GM21367 (cell line): ENCODE measurements at regions not wholly inside any gene's neighbourhood (a gene's known extent, or its start where the extent isn't known, plus 50 kb on each side); places are given as distances from the start of the nearest gene placed in this dataset.
"Not testable (repeated sequence)": the region's sequence is repeated elsewhere in the genome, so short reads cannot be mapped to it uniquely, and the experiment has no call there.

Source experiments
- ATAC-seq: cut with Tn5 transposase; IDR thresholded peaks from one replicate; pipeline ENCODE4 v1.9.1; 2021; ENCODE audit not compliant: unreplicated experiment

DNA sequence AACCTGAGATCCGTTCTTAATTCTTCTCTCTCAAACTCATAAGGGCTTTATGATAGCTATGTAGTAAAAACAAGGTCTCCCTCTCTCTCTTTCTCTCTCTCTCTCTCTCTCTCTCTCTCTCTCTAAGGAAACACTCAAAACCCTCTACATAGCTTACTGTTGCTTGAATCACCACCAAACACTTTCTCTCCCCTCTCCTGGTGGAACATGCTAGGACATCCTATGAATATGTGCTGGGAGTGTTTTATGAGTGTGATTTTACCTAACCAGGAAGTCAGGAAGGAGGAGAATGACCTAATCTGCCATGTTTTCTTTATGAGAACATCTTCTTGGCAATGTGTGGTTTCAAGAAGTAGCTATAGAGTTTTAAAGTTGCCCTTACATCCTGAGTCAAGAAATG lies 844.6 kb downstream of the TTLL7 start:
- not testable (repeated sequence) for ATAC-seq

DNA sequence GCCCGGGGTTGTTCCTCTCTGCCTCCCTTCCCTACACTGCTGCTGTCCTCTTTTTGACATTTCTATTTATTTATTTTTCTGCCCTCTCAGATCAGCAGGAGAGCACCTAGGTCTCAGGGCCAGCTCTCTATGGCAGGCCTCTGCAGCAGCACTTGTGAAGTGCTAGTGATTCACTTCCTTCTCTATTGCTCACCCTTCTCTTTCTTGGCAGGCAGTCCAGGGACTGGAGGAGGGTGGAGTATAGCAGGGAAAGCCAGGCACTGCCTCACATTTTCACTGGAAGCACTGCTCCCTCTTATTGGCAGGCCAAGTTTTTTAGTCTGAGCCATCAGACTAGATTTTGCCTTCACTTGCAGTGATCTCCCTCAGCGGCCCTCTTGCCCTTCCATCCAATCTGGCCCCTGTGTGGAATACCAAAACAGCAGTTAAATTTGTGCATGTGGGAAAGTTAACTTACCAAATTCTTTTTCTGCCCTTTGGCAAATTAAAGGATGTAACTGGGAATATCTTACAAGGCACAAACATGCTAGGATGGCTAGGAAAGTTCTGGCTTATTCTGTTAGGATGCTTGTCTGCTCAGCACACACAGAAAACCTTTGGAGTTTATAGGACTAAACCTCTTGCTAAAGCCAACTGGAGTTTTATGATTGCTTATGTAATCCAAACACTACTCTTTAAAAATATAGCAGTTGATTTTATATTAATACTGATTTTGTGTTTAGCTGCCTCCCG lies 847.6 kb downstream of the TTLL7 start:
- ATAC-seq = not testable (repeated sequence)

- ATAC-seq = not testable (repeated sequence)
Measured at GRCh38 chr1:83150479-83150878, 848.5 kb downstream of the TTLL7 start.

GRCh38 chr1:83145820-83146219 lies 853.1 kb downstream of the TTLL7 start:
- not testable (repeated sequence) for ATAC-seq

- not testable (repeated sequence) for ATAC-seq
Measured at GRCh38 chr1:83142802-83143201, 856.1 kb downstream of the TTLL7 start.

DNA sequence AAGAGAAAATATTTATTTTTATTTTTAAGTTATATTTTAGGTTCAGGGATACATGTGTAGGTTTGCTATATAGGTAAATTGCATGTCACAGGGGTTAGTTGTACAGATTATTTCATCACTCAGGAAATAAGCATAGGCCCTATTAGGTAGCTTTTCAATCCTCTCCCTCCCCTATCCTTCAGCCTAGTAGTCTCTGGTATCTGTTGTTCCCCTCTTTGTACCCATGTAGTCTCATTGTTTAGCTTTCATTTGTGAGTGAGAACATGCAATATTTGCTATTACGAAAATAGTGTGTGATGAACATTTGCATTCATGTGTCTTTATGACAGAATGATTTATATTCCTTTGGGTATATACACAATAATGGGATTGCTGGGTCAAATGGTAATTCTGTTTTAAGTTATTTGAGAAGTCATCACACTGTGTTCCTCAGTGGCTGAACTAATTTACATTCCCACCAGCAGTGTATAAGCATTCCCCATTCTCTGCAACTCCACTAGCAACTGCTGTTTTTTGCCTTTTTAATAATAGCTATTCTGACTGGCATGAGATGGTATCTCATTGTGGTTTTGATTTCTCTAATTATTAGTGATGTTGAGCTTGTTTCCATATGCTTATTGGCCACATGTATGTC lies 863.3 kb downstream of the TTLL7 start:
- ATAC-seq = not testable (repeated sequence)

DNA sequence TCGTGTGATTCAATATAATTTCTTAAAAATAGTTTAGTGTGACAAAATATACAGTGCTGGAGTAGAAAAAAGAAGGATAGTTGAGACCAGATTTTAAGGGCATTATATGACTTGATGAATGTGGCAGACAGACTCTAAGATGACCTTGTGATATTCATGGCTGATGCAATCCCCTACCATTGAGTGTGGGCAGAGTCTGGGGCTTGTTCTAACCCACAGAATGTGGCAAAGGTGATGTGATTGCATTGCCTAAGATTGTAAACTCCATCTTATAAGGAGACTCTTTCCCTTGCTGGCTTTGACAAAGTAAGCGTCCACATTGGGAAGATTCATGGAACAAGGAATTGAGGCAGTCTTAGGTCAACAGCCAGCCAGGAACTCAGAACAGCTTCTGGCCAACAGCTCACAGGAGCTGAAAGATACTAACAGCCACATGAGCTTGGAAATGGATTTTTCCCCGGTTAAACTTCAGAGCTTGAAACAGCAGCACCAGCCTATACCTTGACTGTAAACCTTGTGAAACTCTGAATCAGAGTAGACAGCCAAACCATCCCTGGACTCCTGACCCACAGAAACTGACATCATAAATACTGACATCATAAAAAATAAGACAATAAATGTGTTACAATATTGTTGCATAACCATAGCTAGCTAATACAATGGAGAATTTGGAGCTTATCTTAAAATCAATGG lies 864.5 kb downstream of the TTLL7 start:
- ATAC-seq = not testable (repeated sequence)

DNA sequence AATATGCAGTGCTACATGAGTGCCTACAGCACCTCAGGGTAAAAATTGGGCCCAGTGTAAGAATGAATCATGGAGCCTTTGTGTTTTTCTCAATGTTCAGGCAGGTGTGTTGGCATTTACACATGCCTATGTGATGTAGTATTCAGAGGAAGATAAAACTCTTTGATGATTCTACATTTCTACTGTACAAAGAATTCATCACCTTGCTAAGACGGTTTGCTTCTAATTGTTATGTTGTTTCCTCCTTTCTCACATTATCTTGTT lies 867.3 kb downstream of the TTLL7 start:
- ATAC-seq = no peak

- no peak for ATAC-seq
Measured at GRCh38 chr1:83130886-83131691, 867.8 kb downstream of the TTLL7 start.

DNA sequence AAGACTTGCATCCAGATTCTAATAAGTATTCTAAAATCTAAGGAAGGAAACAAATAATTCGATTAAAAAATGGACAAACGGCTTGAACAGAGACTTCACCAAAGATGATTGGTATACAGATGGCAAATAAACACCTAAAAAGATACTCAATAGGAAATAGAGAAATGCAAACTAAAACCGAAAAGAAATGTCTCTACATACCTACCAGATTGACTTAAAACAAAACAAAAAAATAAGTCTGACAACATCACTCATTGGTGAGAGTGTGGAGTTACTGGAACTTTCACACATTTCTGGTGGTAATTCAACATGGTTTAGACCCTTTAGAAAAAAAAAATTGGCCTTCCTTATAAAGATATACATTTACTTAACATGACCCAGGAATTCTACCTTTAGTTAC lies 869.8 kb downstream of the TTLL7 start:
- no peak for ATAC-seq

DNA sequence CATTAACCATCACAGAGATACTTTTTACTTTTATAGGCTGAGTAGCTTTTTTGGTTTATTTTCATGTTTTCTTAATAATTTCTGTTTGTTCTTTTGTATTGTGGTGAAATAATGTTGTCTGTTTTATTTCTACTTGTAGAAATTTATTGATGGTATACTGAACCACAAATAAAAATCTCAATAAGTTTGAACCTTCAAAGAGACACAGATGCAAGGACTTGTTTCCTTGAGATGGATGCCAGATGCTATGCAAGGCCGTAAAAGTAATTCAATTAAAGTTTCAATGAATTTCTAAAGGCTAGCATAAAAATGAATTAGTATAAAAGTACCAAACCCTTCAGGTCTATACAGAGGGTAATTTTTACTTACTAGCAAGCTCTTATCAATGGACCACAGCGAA lies 873.5 kb downstream of the TTLL7 start:
- no peak for ATAC-seq

- ATAC-seq = no peak
Measured at GRCh38 chr1:83123019-83123418, 875.9 kb downstream of the TTLL7 start.

GRCh38 chr1:83118472-83118871 lies 880.5 kb downstream of the TTLL7 start:
- ATAC-seq = no peak

DNA sequence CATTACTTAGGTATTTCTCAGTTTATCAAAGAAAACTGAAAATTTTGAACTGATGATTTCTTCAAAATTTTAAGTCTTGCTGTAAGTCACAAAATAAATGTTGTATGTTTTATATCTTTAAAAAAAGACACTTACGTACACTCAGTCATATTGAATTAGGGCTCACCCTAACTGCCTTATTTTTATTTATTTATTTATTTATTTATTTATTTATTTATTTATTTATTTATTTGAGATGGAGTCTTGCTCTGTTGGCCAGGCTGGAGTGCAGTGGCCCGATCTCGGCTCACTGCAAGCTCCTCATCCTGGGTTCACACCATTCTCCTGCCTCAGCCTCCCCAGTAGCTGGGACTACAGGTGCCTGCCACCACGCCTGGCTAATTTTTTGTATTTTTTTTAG lies 881.9 kb downstream of the TTLL7 start:
- ATAC-seq = not testable (repeated sequence)

GRCh38 chr1:83115785-83116184 lies 883.1 kb downstream of the TTLL7 start:
- ATAC-seq = no peak

GRCh38 chr1:83114136-83114834 lies 884.6 kb downstream of the TTLL7 start:
- no peak for ATAC-seq

GRCh38 chr1:83113652-83114051 lies 885.3 kb downstream of the TTLL7 start:
- no peak for ATAC-seq

- ATAC-seq = no peak
Measured at GRCh38 chr1:83112248-83112885, 886.6 kb downstream of the TTLL7 start.

GRCh38 chr1:83110156-83110555 lies 888.8 kb downstream of the TTLL7 start:
- ATAC-seq = no peak

- ATAC-seq = no peak
Measured at GRCh38 chr1:83109692-83110091, 889.2 kb downstream of the TTLL7 start.
